Keratinocyte (primary cell): ENCODE measurements at regions not wholly inside any gene's neighbourhood (a gene's known extent, or its start where the extent isn't known, plus 50 kb on each side); places are given as distances from the start of the nearest gene placed in this dataset.

Experiments used
- DNase-seq: peaks from one replicate; pipeline ENCODE4 v3.0.0-alpha.2; 2011; ENCODE audit warnings: low read depth, missing footprints, low spot score
- FAIRE-seq: peaks from 2 replicates; lab custom pipeline; 2011; peaks lifted over from hg19 to GRCh38; lab: Jason Lieb, UNC
- H2AFZ ChIP-seq: 2 replicates; pipeline ENCODE4 v1.6.0; 2012; ENCODE audit warnings: low read length, control low read depth, inconsistent platforms; ENCODE audit not compliant: control insufficient read depth
- H3K27ac ChIP-seq: 2 replicates; pipeline ENCODE4 v1.5.1; 2011; ENCODE audit warnings: low read length; ENCODE audit not compliant: control insufficient read depth, insufficient read depth
- H3K27me3 ChIP-seq: 3 replicates; pipeline ENCODE4 v1.6.0; 2011; ENCODE audit warnings: low read length; ENCODE audit not compliant: control insufficient read depth, insufficient read depth; ENCODE audit errors: extremely low read depth
- H3K36me3 ChIP-seq, 2 experiments: 2 replicates in 1 of 2; 3 replicates in 1 of 2; pipeline ENCODE4 v1.5.1; 2011; ENCODE audit warnings: low read length in 2 of 2, mild to moderate bottlenecking in 1 of 2; ENCODE audit not compliant: control insufficient read depth in 2 of 2, insufficient read depth in 2 of 2; ENCODE audit errors: extremely low read depth in 1 of 2
- H3K4me1 ChIP-seq: 3 replicates; pipeline ENCODE4 v1.5.1; 2011; ENCODE audit warnings: low read length; ENCODE audit not compliant: control insufficient read depth, insufficient read depth; ENCODE audit errors: extremely low read depth
- H3K4me2 ChIP-seq: 3 replicates; pipeline ENCODE4 v1.6.0; 2011; ENCODE audit warnings: low read depth, low read length; ENCODE audit not compliant: control insufficient read depth, insufficient read depth; ENCODE audit errors: extremely low read depth
- H3K4me3 ChIP-seq, 3 experiments: fragments of 200-600 bp in 1 of 3; sonication (generic) in 1 of 3; 2 replicates in 2 of 3; 3 replicates in 1 of 3; pipeline ENCODE4 v1.5.1; 2011 to 2016; ENCODE audit warnings: low read length in 3 of 3, mild to moderate bottlenecking in 3 of 3, control low read depth in 2 of 3, inconsistent platforms in 1 of 3, low read depth in 1 of 3, mixed read lengths in 1 of 3, mixed run types in 1 of 3, moderate library complexity in 1 of 3; ENCODE audit not compliant: control insufficient read depth in 2 of 3, insufficient read depth in 2 of 3; ENCODE audit errors: extremely low read depth in 1 of 3
- H3K79me2 ChIP-seq: 2 replicates; pipeline ENCODE4 v1.6.0; 2012; ENCODE audit warnings: low read length; ENCODE audit not compliant: control insufficient read depth, insufficient read depth
- H3K9ac ChIP-seq: 3 replicates; pipeline ENCODE4 v1.6.0; 2011; ENCODE audit warnings: low read length; ENCODE audit not compliant: control insufficient read depth, insufficient read depth; ENCODE audit errors: extremely low read depth
- H3K9me1 ChIP-seq: 3 replicates; pipeline ENCODE4 v1.6.0; 2011; ENCODE audit warnings: low read length; ENCODE audit not compliant: control insufficient read depth, insufficient read depth; ENCODE audit errors: extremely low read depth
- H3K9me3 ChIP-seq: 2 replicates; pipeline ENCODE4 v1.5.1; 2012; ENCODE audit warnings: low read depth, low read length; ENCODE audit not compliant: control insufficient read depth
- H4K20me1 ChIP-seq: 3 replicates; pipeline ENCODE4 v1.6.0; 2011; ENCODE audit warnings: low read length; ENCODE audit not compliant: control insufficient read depth, insufficient read depth; ENCODE audit errors: extremely low read depth
- EZH2 ChIP-seq: IDR thresholded peaks from one replicate; pipeline ENCODE4 v1.6.1; 2012; ENCODE audit warnings: inconsistent platforms, mild to moderate bottlenecking, low read length, moderate library complexity
- dilution Hi-C: fragments of 300-500 bp; cut with MboI; formaldehyde crosslinking; loops from one replicate; pipeline ENCODE4 v1.7.0; 2020; ENCODE audit warnings: low sequenced_read_pairs; ENCODE audit not compliant: extremely low pct_ligation_motif_present
- TF ChIP-seq, protein P1 (sequence below), 3 experiments: IDR thresholded peaks in 1 of 3; conservative IDR thresholded peaks in 1 of 3; optimal IDR thresholded peaks in 1 of 3; 2 replicates in 2 of 3; 3 replicates in 1 of 3; pipeline versions ENCODE3 to v1.5.1; 2011; ENCODE audit warnings: low read length in 3 of 3, mild to moderate bottlenecking in 3 of 3, moderate library complexity in 2 of 3, control low read depth in 1 of 3, inconsistent platforms in 1 of 3; ENCODE audit not compliant: insufficient read depth in 2 of 3; ENCODE audit errors: extremely low read depth in 1 of 3

DNA sequence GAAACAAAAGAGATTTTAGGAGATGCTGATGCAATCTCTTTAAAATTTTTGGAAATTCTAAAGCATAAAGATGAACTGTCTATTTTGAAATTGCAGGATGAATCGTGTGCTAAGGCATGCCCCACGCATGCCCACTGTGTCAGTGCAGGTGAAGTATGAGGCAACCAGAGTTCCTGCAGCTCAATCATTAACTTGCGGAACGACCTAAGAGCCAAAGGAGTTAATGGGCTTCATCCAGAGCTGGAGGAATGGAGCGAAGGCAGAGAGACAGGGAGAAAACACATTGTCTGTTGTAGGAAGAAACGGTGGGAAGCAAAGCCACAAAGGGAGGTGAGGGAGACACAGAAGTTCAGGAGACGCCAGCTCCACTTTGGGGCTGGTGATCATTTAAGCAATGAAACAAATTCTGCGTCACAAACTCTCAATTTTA lies 265.2 kb downstream of the CCDC85A start:
- H3K4me3 ChIP-seq: no peak overlapping the region
- peaks cover 12% of the 10 kb centered on the region for H3K4me1 ChIP-seq
- TF ChIP-seq EZH2: no peak
- TF ChIP-seq, protein P1, sequence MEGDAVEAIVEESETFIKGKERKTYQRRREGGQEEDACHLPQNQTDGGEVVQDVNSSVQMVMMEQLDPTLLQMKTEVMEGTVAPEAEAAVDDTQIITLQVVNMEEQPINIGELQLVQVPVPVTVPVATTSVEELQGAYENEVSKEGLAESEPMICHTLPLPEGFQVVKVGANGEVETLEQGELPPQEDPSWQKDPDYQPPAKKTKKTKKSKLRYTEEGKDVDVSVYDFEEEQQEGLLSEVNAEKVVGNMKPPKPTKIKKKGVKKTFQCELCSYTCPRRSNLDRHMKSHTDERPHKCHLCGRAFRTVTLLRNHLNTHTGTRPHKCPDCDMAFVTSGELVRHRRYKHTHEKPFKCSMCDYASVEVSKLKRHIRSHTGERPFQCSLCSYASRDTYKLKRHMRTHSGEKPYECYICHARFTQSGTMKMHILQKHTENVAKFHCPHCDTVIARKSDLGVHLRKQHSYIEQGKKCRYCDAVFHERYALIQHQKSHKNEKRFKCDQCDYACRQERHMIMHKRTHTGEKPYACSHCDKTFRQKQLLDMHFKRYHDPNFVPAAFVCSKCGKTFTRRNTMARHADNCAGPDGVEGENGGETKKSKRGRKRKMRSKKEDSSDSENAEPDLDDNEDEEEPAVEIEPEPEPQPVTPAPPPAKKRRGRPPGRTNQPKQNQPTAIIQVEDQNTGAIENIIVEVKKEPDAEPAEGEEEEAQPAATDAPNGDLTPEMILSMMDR (optimal IDR thresholded peaks at IDR 0.05 in 1 of 3, IDR thresholded peaks at IDR 0.05 in 1 of 3, conservative IDR thresholded peaks at IDR 0.05 in 1 of 3; ENCODE audit: extremely low read depth in 1 of 3, insufficient read depth in 2 of 3, low read length in 3 of 3): no peak
- no peak overlapping the region for H3K9ac ChIP-seq
- DNase-seq (no peak), FAIRE-seq (no peak)
- peak overlapping the region; percentile 52 for H3K4me2 ChIP-seq
- H3K36me3 ChIP-seq: no peaks in the 10 kb centered on the region
- peak overlapping the region; percentile 42 for H2AFZ ChIP-seq
- no peaks in the 10 kb centered on the region for H3K27me3 ChIP-seq
- dilution Hi-C loops: no loop called here
- no peaks in the 10 kb centered on the region for H3K79me2 ChIP-seq
- no peak overlapping the region for H3K27ac ChIP-seq
- no peaks in the 10 kb centered on the region for H4K20me1 ChIP-seq
- H3K9me3 ChIP-seq: no peaks in the 10 kb centered on the region
- H3K9me1 ChIP-seq: no peaks in the 10 kb centered on the region

DNA sequence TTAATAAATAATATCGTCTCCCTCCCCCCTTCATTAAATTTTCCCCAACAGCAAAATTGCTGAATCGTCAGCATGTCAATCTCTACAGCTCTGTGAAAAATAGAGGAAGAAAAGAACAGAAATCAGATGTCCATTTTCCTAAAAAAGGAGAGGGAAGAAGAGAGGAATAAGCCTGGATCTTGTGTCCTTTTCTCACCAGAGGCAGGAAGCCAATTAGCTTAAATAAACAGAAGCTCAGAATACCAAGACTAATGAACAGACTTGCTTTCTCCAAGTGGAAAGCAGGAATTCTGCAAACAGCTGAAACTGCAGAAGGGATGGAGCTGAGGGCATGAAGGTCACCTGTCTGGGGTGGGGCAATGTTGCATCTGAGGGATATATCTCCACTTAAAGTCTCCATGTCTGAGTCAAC lies 265.7 kb downstream of the CCDC85A start:
- H3K9ac ChIP-seq: no peak overlapping the region
- H3K4me1 ChIP-seq: peaks cover 12% of the 10 kb centered on the region
- H3K79me2 ChIP-seq: no peaks in the 10 kb centered on the region
- no peaks in the 10 kb centered on the region for H3K27me3 ChIP-seq
- TF ChIP-seq, protein P1 (optimal IDR thresholded peaks at IDR 0.05 in 1 of 3, IDR thresholded peaks at IDR 0.05 in 1 of 3, conservative IDR thresholded peaks at IDR 0.05 in 1 of 3; ENCODE audit: extremely low read depth in 1 of 3, insufficient read depth in 2 of 3, low read length in 3 of 3): no peak
- TF ChIP-seq EZH2: no peak
- no peak overlapping the region for H2AFZ ChIP-seq
- no peak overlapping the region for H3K4me3 ChIP-seq
- no peaks in the 10 kb centered on the region for H4K20me1 ChIP-seq
- H3K36me3 ChIP-seq: no peaks in the 10 kb centered on the region
- FAIRE-seq: no peak
- DNase-seq: no peak
- H3K9me1 ChIP-seq: no peaks in the 10 kb centered on the region
- no peak overlapping the region for H3K27ac ChIP-seq
- dilution Hi-C loops: no loop called here
- H3K4me2 ChIP-seq: no peak overlapping the region
- H3K9me3 ChIP-seq: no peaks in the 10 kb centered on the region
